Activated CD4-positive, alpha-beta T cell treated with anti-CD3 and anti-CD28 coated beads, Interleukin-2, amount 10 ng/mL, durations not matched to agents 7 days and 5 days (primary cell): ENCODE measurements at regions not wholly inside any gene's neighbourhood (a gene's known extent, or its start where the extent isn't known, plus 50 kb on each side); places are given as distances from the start of the nearest gene placed in this dataset.

Experiments
- CTCF ChIA-PET: fragments of 350-600 bp; sonication (Branson Sonifier 250); formaldehyde crosslinking; loops from one replicate; lab custom pipeline; 2021; ENCODE audit warnings: antibody characterized with exemption; lab: Charles Lee
- POLR2A ChIA-PET: fragments of 350-600 bp; sonication (Branson Sonifier 250); formaldehyde crosslinking; loops from one replicate; lab custom pipeline; 2021; ENCODE audit warnings: antibody characterized with exemption; lab: Charles Lee
- DNase-seq: peaks from one replicate; pipeline ENCODE4 v3.0.0-alpha.2; 2020
- H3K27ac Mint-ChIP-seq: one replicate; pipeline ENCODE4 v1.8.0; 2021; ENCODE audit warnings: mild to moderate bottlenecking, moderate library complexity, mixed read lengths
- H3K27me3 Mint-ChIP-seq: one replicate; pipeline ENCODE4 v1.8.0; 2021; ENCODE audit warnings: mixed read lengths
- H3K36me3 Mint-ChIP-seq: one replicate; pipeline ENCODE4 v1.8.0; 2021; ENCODE audit warnings: low read depth, mixed read lengths
- H3K4me1 Mint-ChIP-seq: one replicate; pipeline ENCODE4 v1.8.0; 2021; ENCODE audit warnings: mixed read lengths
- H3K4me3 Mint-ChIP-seq: one replicate; pipeline ENCODE4 v1.8.0; 2021; ENCODE audit warnings: mild to moderate bottlenecking, moderate library complexity, mixed read lengths
- H3K9me3 Mint-ChIP-seq: one replicate; pipeline ENCODE4 v1.8.0; 2021; ENCODE audit warnings: mixed read lengths

DNA sequence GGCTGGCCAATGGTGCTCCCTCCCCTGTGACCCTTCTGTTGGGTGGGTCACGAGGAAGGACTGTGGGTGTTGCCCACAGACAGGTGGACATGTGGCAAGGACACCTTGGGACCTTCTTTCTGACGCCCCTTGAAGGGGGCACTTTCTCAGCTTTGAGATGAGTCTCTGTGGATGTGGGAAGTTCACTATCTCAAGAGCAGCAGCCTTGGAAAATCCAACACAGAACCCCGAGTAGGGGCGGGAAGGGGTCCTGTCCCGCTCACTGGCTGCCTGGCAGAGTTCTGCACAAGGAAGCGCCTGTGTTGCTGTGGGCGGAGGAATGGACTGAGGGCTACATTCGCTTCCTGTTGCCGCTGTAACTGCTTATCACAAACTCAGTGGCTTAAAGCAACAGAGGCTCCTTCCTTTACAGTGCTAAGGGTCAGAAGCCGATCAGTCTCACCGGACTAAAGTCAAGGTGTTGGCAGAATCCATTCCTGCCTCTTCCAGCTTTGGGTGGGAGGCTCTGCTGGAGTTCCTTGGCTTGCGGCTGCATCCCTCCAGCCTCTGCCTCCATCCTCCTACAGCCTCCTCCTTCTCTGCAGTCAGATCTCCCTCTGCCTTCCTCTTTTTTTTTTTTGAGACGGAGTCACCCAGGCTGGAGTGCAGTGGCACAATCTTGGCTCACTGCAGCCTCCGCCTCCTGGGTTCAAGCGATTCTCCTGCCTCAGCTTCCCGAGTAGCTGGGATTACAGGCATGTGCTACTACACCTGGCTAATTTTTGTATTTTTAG, 305.2 kb downstream of the SEC14L1 start:
- Mint-ChIP-seq H3K27ac (peak overlapping the region; percentile 97), H3K27me3 (no peaks in the 10 kb centered on the region), H3K9me3 (no peaks in the 10 kb centered on the region), H3K4me1 (peaks cover 95% of the 10 kb centered on the region), H3K36me3 (peaks cover 50% of the 10 kb centered on the region), H3K4me3 (peak overlapping the region; percentile 83)
- CTCF ChIA-PET, result interaction anchor here (0.7 to 3.4 kb wide), 6 partner anchors 8 to 63 kb away, joined by 3 to 25 read pairs (median 5); no protein-coding TSS in a partner anchor
- POLR2A ChIA-PET, result interaction anchor here (0.5 kb wide), 1 partner anchor 218 kb away, joined by 3 read pairs; no protein-coding TSS in a partner anchor
- peak; percentile 81 for DNase-seq

GRCh38 chr17:77446940-77447634, 306.3 kb downstream of the SEC14L1 start:
- Mint-ChIP-seq H3K4me1 (peaks cover 85% of the 10 kb centered on the region), H3K27me3 (no peaks in the 10 kb centered on the region), H3K27ac (peak overlapping the region; percentile 97), H3K4me3 (peak overlapping the region; percentile 83), H3K9me3 (no peaks in the 10 kb centered on the region), H3K36me3 (peaks cover 57% of the 10 kb centered on the region)
- ChIA-PET POLR2A (no interaction called here), CTCF (interaction anchor here (0.8 to 1.6 kb wide), 3 partner anchors 20 to 58 kb away, joined by 3 to 4 read pairs (median 3); no protein-coding TSS in a partner anchor)
- DNase-seq, result no peak

DNA sequence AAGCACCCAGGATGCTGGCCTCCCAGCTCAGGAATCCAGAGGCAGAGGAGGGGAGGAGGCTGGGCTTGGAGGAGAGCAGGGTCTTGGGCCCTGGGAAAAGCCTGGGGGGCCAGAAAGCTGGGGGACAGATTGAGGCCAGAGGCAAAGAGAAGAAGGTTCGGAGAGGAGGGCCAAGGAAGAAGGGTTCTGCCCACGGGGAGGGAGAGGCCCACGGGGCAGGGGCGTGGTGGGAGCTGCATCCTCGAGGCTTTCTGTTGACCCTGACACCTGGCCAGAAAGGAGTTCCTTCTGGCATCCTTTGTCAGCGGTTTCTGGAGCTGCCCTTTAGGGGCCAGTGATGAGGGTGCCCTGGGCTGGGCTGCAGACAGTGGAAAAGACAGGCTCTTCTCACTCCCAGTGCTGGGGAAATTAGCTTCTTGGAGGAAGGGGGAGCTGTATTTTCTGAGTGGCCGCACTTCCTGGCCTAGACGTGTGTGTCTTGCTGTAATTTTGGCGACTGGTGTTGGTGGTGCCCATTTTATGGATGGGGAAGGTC, 308.7 kb downstream of the SEC14L1 start:
- POLR2A ChIA-PET, result no interaction called here
- Mint-ChIP-seq H3K36me3 (peaks cover 68% of the 10 kb centered on the region), H3K4me1 (peaks cover 66% of the 10 kb centered on the region)

DNA sequence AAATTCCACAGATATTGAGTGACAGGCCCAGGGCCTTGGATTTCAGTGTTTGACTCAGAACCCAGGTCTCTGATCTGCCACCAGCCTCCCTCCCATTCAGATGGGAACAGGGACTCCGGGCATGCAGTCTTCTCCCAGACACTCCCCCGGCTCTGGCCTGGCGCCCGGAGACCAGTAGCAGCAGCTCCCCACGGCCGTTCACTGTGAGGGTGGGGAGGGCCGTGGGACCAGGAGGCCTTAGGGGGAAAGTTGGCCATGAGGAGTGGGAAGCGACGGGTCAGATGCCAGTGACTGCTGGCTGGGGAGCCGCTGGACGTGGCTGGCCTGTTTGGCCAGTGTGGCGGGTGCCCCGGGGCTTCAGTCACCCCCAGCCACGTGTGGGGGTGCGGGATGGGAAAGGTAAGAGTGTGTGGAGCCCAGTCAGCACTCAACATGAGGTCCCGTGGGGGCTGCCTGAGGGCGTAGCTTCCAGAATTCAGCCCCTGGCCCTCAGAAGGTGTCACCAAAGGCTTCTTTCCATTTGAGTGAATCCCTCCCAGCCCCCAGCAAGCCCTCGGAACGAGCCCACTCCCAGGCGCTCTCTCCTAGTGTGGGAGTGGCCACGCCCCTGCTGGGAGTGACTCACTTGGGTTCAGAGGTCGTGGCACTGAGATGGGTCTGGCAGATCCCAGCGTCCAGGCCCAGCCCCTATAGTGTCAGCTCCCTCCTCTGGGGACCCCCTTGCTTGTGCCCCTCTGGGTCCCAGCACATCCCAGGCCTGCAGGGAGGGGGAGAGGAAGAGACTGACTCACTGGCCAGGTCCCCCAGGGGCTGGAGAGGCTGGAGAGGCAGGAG, 309.4 kb downstream of the SEC14L1 start:
- peaks cover 59% of the 10 kb centered on the region for H3K4me1 Mint-ChIP-seq
- CTCF ChIA-PET, result interaction anchor here (0.6 to 3.3 kb wide), 11 partner anchors 9 to 75 kb away, joined by 3 to 18 read pairs (median 4); no protein-coding TSS in a partner anchor
- peak overlapping the region; percentile 95 for H3K4me3 Mint-ChIP-seq
- no peaks in the 10 kb centered on the region for H3K27me3 Mint-ChIP-seq
- peaks cover 75% of the 10 kb centered on the region for H3K36me3 Mint-ChIP-seq
- peak; percentile 29 for DNase-seq
- POLR2A ChIA-PET, result no interaction called here
- H3K27ac Mint-ChIP-seq, result peak overlapping the region; percentile 98
- no peaks in the 10 kb centered on the region for H3K9me3 Mint-ChIP-seq

More for the DNA sequence above, 308.7 kb downstream of the SEC14L1 start:
- Mint-ChIP-seq H3K4me3 (peak overlapping the region; percentile 95), H3K27ac (peak overlapping the region; percentile 98), H3K27me3 (no peaks in the 10 kb centered on the region), H3K9me3 (no peaks in the 10 kb centered on the region)
- DNase-seq, result no peak
- CTCF ChIA-PET, result interaction anchor here (0.5 to 3.3 kb wide), 7 partner anchors 11 to 74 kb away, joined by 3 to 18 read pairs (median 4); no protein-coding TSS in a partner anchor

DNA sequence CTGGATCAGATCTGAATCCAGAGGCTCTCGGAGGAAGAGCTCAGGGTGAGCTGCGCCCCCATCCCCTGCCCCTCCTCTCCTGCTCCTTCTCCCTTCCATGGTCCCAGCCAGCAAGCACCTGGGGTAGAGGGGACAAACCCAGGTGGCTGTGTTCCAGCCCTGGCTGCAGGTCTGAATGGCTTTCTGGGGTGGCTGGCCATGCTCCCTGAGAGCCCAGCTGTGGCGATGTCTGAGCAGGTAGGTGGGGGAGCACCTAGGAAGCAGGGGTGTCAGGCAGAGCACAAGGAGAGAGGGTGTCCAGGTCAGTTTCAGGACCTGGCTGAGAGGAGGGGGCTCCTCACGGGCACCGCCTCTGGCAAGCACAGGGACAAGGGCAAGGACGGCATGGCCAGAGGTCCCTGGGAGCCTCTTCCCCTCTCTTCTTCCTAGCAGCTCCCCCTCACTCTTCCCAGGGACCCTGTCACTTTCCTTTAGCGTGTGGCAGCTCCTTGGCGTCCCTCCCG, 310.0 kb downstream of the SEC14L1 start:
- CTCF ChIA-PET, result interaction anchor here (0.6 to 3.3 kb wide), 8 partner anchors 10 to 50 kb away, joined by 3 to 18 read pairs (median 4); no protein-coding TSS in a partner anchor

DNA sequence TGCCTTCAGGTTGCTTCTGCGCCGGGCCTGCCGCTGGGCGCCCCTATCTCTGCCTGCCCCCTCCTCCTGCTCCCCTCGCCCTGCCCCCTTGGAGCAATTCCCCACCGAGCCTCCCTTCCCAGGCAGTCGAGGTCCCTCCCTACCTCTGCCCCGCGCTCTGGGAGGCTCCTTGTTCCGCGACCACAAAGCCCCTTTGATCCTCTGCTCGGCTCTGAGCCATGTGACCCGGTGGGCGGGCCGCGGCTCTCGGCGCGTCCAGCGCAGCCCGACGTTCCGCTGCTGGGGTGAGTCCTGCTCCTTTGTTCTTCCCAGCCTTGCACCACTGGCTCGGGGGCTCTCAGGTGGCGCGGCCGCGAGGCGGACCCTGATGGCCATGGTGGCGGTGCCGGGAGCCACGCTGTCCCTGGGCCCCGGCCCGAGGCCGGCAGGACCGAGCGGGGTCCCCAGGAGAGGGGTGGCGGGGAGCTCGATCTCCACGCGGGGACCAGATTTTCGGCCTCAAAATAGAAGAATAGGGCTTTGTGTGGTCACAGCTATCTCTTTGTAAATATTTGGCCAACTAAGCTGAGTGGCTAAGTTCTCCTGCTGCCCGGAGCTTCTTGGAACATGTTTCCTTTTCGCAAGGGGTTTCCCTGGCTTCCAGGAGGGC, 310.6 kb downstream of the SEC14L1 start:
- Mint-ChIP-seq H3K9me3 (no peaks in the 10 kb centered on the region), H3K4me1 (peaks cover 56% of the 10 kb centered on the region), H3K27me3 (no peaks in the 10 kb centered on the region), H3K27ac (peak overlapping the region; percentile 98), H3K36me3 (peaks cover 84% of the 10 kb centered on the region), H3K4me3 (peak overlapping the region; percentile 95)
- ChIA-PET POLR2A (interaction anchor here (1.0 kb wide), 1 partner anchor 14 kb away, joined by 3 read pairs; no protein-coding TSS in a partner anchor), CTCF (interaction anchor here (0.6 to 3.3 kb wide), 9 partner anchors 10 to 120 kb away, joined by 3 to 18 read pairs (median 5); no protein-coding TSS in a partner anchor)
- peak; percentile 81 for DNase-seq

More for the DNA sequence above, 310.0 kb downstream of the SEC14L1 start:
- Mint-ChIP-seq H3K4me1 (peaks cover 57% of the 10 kb centered on the region), H3K36me3 (peaks cover 81% of the 10 kb centered on the region), H3K9me3 (no peaks in the 10 kb centered on the region), H3K27ac (peak overlapping the region; percentile 98), H3K4me3 (peak overlapping the region; percentile 95), H3K27me3 (no peaks in the 10 kb centered on the region)
- DNase-seq, result no peak
- POLR2A ChIA-PET, result interaction anchor here (1.0 kb wide), 1 partner anchor 15 kb away, joined by 3 read pairs; no protein-coding TSS in a partner anchor

- Mint-ChIP-seq H3K4me1 (peaks cover 55% of the 10 kb centered on the region), H3K4me3 (peak overlapping the region; percentile 95), H3K36me3 (peaks cover 81% of the 10 kb centered on the region), H3K27me3 (no peaks in the 10 kb centered on the region), H3K9me3 (no peaks in the 10 kb centered on the region), H3K27ac (peak overlapping the region; percentile 98)
- ChIA-PET CTCF (interaction anchor here (0.9 to 3.3 kb wide), 8 partner anchors 10 to 121 kb away, joined by 4 to 18 read pairs (median 6); no protein-coding TSS in a partner anchor), POLR2A (interaction anchor here (1.0 kb wide), 1 partner anchor 14 kb away, joined by 3 read pairs; no protein-coding TSS in a partner anchor)
- no peak for DNase-seq
Observed at GRCh38 chr17:77451894-77452852, 311.4 kb downstream of the SEC14L1 start.

DNA sequence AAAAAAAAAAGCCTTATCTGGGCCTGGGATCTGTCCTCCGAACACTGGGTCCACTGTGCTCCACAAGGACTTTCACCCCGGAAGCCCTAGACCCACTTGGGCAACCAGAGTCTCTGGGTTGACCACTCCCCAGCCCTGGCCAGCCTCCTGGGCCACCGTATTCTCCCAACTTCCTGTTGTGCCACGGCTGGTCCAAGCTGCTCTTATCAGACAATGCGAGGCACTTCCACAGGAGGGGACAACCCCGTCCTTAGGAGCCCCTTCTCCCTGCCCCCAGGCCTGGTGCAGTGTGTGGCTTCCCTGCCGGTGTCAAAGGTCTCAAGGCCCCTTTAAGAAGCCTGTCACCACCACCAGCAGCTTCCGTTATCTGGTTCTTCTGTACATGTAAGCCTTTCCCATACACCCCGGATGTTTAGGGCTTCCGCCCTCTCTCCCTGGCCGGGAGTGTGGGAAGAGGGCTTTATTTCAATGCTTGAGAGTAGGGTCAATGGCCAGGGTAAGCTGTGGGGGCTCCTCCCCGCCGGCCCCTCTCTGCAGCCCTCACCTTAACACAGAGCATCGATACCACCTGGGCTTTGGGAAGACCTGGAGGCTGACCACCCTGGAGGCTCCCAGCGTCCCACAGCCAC, 313.0 kb downstream of the SEC14L1 start:
- CTCF ChIA-PET, result interaction anchor here (0.7 to 2.6 kb wide), 17 partner anchors 9 to 505 kb away, joined by 3 to 12 read pairs (median 4); partner anchors contain the start of gene TNRC6C
- Mint-ChIP-seq H3K27ac (peak overlapping the region; percentile 98), H3K4me3 (peak overlapping the region; percentile 95), H3K4me1 (peaks cover 57% of the 10 kb centered on the region), H3K36me3 (peaks cover 83% of the 10 kb centered on the region), H3K27me3 (no peaks in the 10 kb centered on the region), H3K9me3 (no peaks in the 10 kb centered on the region)
- POLR2A ChIA-PET, result interaction anchor here (0.6 to 1.8 kb wide), 3 partner anchors 8 to 317 kb away, joined by 3 to 11 read pairs (median 4); no protein-coding TSS in a partner anchor
- peak; percentile 75 for DNase-seq

- H3K36me3 Mint-ChIP-seq, result peaks cover 83% of the 10 kb centered on the region
- peak overlapping the region; percentile 95 for H3K4me3 Mint-ChIP-seq
- H3K4me1 Mint-ChIP-seq, result peaks cover 57% of the 10 kb centered on the region
- DNase-seq, result peak; percentile 31
- ChIA-PET POLR2A (interaction anchor here (0.7 to 1.8 kb wide), 3 partner anchors 13 to 1450 kb away, joined by 3 to 11 read pairs (median 8); no protein-coding TSS in a partner anchor), CTCF (interaction anchor here (0.6 to 2.6 kb wide), 19 partner anchors 10 to 1344 kb away, joined by 3 to 12 read pairs (median 4); partner anchors contain the start of gene TNRC6C)
- H3K27ac Mint-ChIP-seq, result peak overlapping the region; percentile 98
- no peaks in the 10 kb centered on the region for H3K27me3 Mint-ChIP-seq
- no peaks in the 10 kb centered on the region for H3K9me3 Mint-ChIP-seq
Observed at GRCh38 chr17:77454242-77455095, 313.7 kb downstream of the SEC14L1 start.
